Transverse colon (tissue), 4 donors: ENCODE measurements at regions not wholly inside any gene's neighbourhood (a gene's known extent, or its start where the extent isn't known, plus 50 kb on each side); places are given as distances from the start of the nearest gene placed in this dataset.

Experiments used
- DNase-seq: peaks from one replicate; pipeline ENCODE4 v3.0.0-alpha.2; 2019
- H3K27ac ChIP-seq, 4 donors: fragments of 200-600 bp; sonication (generic); 2 replicates each; pipeline ENCODE4 v1.5.1; 2016 to 2018; ENCODE audit warnings: inconsistent platforms in 4 of 4
- H3K27me3 ChIP-seq: fragments of 200-600 bp; sonication (generic); 2 replicates; pipeline ENCODE4 v1.5.1; 2017; ENCODE audit warnings: inconsistent platforms
- H3K36me3 ChIP-seq, 4 donors: fragments of 200-600 bp; sonication (generic); 2 replicates each; pipeline ENCODE4 v1.5.1; 2017 to 2019; ENCODE audit warnings: inconsistent platforms in 4 of 4
- H3K4me1 ChIP-seq, 4 donors: fragments of 200-600 bp; sonication (generic); 2 replicates each; pipeline ENCODE4 v1.5.1; 2017 to 2020; ENCODE audit warnings: inconsistent platforms in 4 of 4
- H3K4me3 ChIP-seq, 4 donors: fragments of 200-600 bp; sonication (generic); 1 replicate in 1 of 4; 2 replicates in 3 of 4; pipeline versions ENCODE4 v1.5.1 to v1.6.1; 2017 to 2019; ENCODE audit warnings: inconsistent platforms in 4 of 4
- H3K9me3 ChIP-seq, 2 donors: fragments of 200-600 bp; sonication (generic); 2 replicates each; pipeline ENCODE4 v1.5.1; 2017 to 2019; ENCODE audit warnings: inconsistent platforms in 2 of 2
- EP300 ChIP-seq: sonication (generic); formaldehyde crosslinking; IDR thresholded peaks from one replicate; pipeline ENCODE4 v1.6.1; 2017; ENCODE audit warnings: antibody characterized with exemption, low read depth
- POLR2A ChIP-seq: fragments of 450-650 bp; IDR thresholded peaks from one replicate; pipeline ENCODE4 v1.6.1; 2016; ENCODE audit warnings: antibody characterized with exemption, mild to moderate bottlenecking, moderate library complexity
- POLR2AphosphoS5 ChIP-seq, 3 donors: sonication (generic); formaldehyde crosslinking; IDR thresholded peaks; one replicate each; pipeline ENCODE4 v1.6.1; 2016; ENCODE audit warnings: antibody characterized with exemption in 3 of 3
- WGBS, 2 donors: methylation state at CpG; one replicate each; pipeline ENCODE4 v1.1.5; 2018; ENCODE audit warnings: low coverage in 1 of 2; 5-methylcytosine and 5-hydroxymethylcytosine counted together
- in situ Hi-C, 4 donors: fragments of 200-750 bp; cut with MboI; loops; one replicate each; pipeline versions ENCODE4 v1.15.0 to v1.15.1; 2017; ENCODE audit warnings: low sequenced_read_pairs in 3 of 4, low pct_ligation_motif_present in 1 of 4, low pct_unique_long_range_greater_than_20kb in 1 of 4
- intact Hi-C: fragments of 100-400 bp; cut with DNase I; formaldehyde crosslinking; loops from one replicate; pipeline ENCODE4 v1.15.1; 2023; ENCODE audit warnings: low total_unique reads
- TF ChIP-seq, protein P1 (sequence below), 5 experiments: fragments of 200-600 bp in 3 of 5; fragments of 450-650 bp in 2 of 5; sonication (generic) in 3 of 5; IDR thresholded peaks; 1 replicate in 2 of 5; 2 replicates in 3 of 5; pipeline ENCODE4 v1.5.1; 2016 to 2017; ENCODE audit warnings: antibody characterized with exemption in 5 of 5, inconsistent platforms in 3 of 5, mild to moderate bottlenecking in 2 of 5, moderate library complexity in 1 of 5

DNA sequence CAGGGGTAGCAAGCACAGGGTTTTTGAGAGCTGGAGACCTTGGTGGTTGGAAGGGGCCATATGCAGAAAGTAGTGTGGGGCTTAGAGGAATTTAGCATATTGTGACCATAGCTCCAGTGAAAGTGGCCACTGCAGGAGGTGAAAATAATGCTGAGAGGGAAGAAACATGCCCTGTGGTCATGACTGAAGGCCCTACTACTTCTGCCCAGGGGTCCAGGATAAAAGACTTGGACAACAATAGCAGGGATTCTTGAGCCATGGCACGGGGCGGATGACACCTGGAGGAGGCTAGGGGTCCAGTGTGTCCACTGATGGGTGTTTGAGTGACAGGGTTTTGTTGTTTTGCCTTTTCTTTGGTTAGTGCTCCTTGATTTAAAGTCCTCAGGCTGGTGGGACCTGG lies 694.6 kb downstream of the CPS1 start:
- in situ Hi-C loops (no loop called here), intact Hi-C loops (no loop called here)
- WGBS, 2 donors, result 79% methylated on average over 2 of the region's 2 CpGs; no CpG with 5 or more reads in 1 of the 2 donors

DNA sequence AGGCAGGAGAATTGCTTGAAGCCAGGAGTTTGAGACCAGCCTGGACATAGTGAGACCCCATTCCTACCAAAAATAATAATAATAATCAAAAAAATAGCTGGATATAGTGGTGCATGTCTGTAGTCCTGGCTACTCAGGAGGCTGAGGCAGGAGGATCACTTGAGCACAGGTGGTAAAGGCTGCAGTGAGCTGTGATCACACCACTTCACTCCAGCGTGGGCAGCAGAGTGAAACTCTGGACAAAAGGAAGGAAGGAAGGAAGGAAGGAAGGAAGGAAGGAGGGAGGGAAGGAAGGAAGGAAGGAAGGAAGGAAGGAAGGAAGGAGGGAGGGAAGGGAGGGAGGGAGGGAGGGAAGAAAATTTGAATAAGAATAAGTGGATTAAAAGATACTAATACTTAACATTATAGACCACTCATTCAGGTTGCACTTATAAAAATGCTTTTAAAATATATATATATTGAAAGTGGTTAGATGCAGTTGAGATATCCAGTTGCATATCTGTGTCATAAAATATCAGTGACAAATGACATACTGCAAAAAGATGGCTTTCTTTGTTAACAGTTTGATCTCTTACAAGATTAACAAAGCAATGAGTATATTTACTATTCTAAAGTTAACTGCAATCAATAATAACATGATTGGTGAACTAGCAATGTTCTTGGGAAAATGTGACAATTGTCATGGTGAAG lies 702.4 kb downstream of the CPS1 start:
- WGBS, 2 donors, result 73 to 86% methylated on average over 1 of the region's 1 CpG
- TF ChIP-seq POLR2AphosphoS5 (IDR thresholded peaks at IDR 0.05) (no peak), POLR2A (no peak), EP300 (no peak)
- TF ChIP-seq, protein P1, sequence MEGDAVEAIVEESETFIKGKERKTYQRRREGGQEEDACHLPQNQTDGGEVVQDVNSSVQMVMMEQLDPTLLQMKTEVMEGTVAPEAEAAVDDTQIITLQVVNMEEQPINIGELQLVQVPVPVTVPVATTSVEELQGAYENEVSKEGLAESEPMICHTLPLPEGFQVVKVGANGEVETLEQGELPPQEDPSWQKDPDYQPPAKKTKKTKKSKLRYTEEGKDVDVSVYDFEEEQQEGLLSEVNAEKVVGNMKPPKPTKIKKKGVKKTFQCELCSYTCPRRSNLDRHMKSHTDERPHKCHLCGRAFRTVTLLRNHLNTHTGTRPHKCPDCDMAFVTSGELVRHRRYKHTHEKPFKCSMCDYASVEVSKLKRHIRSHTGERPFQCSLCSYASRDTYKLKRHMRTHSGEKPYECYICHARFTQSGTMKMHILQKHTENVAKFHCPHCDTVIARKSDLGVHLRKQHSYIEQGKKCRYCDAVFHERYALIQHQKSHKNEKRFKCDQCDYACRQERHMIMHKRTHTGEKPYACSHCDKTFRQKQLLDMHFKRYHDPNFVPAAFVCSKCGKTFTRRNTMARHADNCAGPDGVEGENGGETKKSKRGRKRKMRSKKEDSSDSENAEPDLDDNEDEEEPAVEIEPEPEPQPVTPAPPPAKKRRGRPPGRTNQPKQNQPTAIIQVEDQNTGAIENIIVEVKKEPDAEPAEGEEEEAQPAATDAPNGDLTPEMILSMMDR (IDR thresholded peaks at IDR 0.05), result no peak
- Histone ChIP-seq H3K4me3 (no peak overlapping the region), H3K27ac (no peak overlapping the region), H3K27me3 (no peaks in the 10 kb centered on the region), H3K36me3 (no peaks in the 10 kb centered on the region), H3K9me3 (no peaks in the 10 kb centered on the region), H3K4me1 (no peaks in the 10 kb centered on the region)
- in situ Hi-C loops (no loop called here), intact Hi-C loops (no loop called here)
- no peak for DNase-seq

More for the DNA sequence above, 694.6 kb downstream of the CPS1 start:
- Histone ChIP-seq H3K4me3 (no peak overlapping the region), H3K27ac (no peak overlapping the region), H3K4me1 (no peaks in the 10 kb centered on the region), H3K36me3 (no peaks in the 10 kb centered on the region), H3K9me3 (no peaks in the 10 kb centered on the region), H3K27me3 (no peaks in the 10 kb centered on the region)
- no peak for DNase-seq
- TF ChIP-seq, protein P1 (IDR thresholded peaks at IDR 0.05), result no peak
- no peak for TF ChIP-seq EP300
- no peak for TF ChIP-seq POLR2AphosphoS5 (IDR thresholded peaks at IDR 0.05)
- no peak for TF ChIP-seq POLR2A

DNA sequence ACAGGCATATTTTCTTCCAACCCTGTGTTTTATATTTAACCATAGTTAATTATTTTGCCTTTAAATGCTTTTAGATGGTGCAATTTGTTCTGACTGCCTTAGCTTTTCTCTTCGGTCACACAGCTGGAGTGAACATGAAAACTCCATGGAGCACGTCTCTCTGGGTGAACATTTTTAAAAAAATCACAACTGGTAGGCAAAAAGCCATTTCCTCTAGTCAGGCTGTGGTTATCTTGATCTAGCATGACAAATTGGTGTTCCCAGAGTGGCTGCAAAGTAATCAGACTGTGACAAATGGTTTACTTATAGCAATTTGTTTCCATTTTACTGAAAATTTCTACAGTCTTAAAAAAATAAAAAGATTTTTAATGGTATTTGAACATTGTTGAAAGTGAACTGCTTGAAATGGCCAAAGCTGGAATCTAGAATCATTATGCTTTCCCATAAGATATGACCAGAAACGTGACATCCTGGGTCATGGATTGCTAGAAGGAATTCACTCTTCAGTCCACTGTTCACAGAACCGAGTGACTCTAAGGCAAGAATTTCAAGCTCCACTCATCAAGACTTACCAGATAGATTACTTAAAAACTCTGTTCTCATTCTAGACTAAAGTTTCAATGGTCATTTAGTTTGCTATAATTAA lies 703.6 kb downstream of the CPS1 start:
- WGBS, 2 donors, result 60 to 80% methylated on average over 3 to 4 of the region's 4 CpGs
- TF ChIP-seq, protein P1 (IDR thresholded peaks at IDR 0.05), result no peak
- no peak for TF ChIP-seq EP300
- TF ChIP-seq POLR2A, result no peak
- no peak for TF ChIP-seq POLR2AphosphoS5 (IDR thresholded peaks at IDR 0.05)

DNA sequence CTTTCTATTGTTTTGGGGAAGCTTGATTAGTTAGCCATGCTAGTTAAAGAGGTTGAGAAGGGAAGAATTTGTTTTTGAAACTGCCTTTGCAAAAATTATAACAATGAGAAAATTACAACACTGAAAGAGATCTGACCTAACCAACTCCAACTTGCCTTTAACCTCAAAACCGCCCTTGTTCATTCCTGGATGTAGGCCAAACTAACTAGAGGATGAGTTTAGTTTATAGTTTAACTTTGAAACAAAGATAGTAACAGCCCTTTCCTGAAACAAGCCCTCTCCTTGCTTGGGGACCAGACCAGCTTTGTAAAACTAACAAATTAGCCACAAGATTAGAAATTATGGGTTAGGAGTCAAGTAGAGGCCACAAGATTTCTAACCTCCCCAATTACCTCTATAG lies 713.9 kb downstream of the CPS1 start:
- DNase-seq, result no peak
- in situ Hi-C loops (no loop called here), intact Hi-C loops (no loop called here)
- no peaks in the 10 kb centered on the region for H3K4me1 ChIP-seq
- H3K4me3 ChIP-seq, result no peak overlapping the region
- H3K27me3 ChIP-seq, result no peaks in the 10 kb centered on the region
- no peak overlapping the region for H3K27ac ChIP-seq
- H3K9me3 ChIP-seq, result no peaks in the 10 kb centered on the region
- H3K36me3 ChIP-seq, result no peaks in the 10 kb centered on the region
- 57 to 67% methylated on average over 1 of the region's 1 CpG for WGBS, 2 donors
- TF ChIP-seq EP300 (no peak), POLR2AphosphoS5 (IDR thresholded peaks at IDR 0.05) (no peak), POLR2A (no peak)
- TF ChIP-seq, protein P1 (IDR thresholded peaks at IDR 0.05), result no peak

More for the DNA sequence above, 703.6 kb downstream of the CPS1 start:
- in situ Hi-C loops (no loop called here), intact Hi-C loops (no loop called here)
- no peak for DNase-seq
- Histone ChIP-seq H3K4me1 (no peaks in the 10 kb centered on the region), H3K27me3 (no peaks in the 10 kb centered on the region), H3K9me3 (no peaks in the 10 kb centered on the region), H3K4me3 (no peak overlapping the region), H3K36me3 (no peaks in the 10 kb centered on the region), H3K27ac (no peak overlapping the region)
